Fibroblast of lung (primary cell): ENCODE measurements at regions not wholly inside any gene's neighbourhood (a gene's known extent, or its start where the extent isn't known, plus 50 kb on each side); places are given as distances from the start of the nearest gene placed in this dataset.

Experiments used
- DNase-seq, 2 donors: peaks; one replicate each; pipeline versions ENCODE4 v3.0.0 to v3.0.0-alpha.2; 2010; ENCODE audit warnings: low read depth in 2 of 2
- H2AFZ ChIP-seq: 2 replicates; pipeline ENCODE4 v1.5.1; 2012; ENCODE audit warnings: low read length, control low read depth, inconsistent platforms
- H3K27ac ChIP-seq: 2 replicates; pipeline ENCODE4 v1.5.1; 2011; ENCODE audit warnings: low read length, control low read depth; ENCODE audit not compliant: insufficient read depth
- H3K27me3 ChIP-seq: 2 replicates; pipeline ENCODE4 v1.5.1; 2011; ENCODE audit warnings: mild to moderate bottlenecking, low read length; ENCODE audit not compliant: control insufficient read depth, insufficient read depth
- H3K36me3 ChIP-seq: 2 replicates; pipeline ENCODE4 v1.5.1; 2011; ENCODE audit warnings: low read length; ENCODE audit not compliant: control insufficient read depth, insufficient read depth
- H3K4me1 ChIP-seq: 2 replicates; pipeline ENCODE4 v1.5.1; 2011; ENCODE audit warnings: low read length; ENCODE audit not compliant: control insufficient read depth, insufficient read depth; ENCODE audit errors: extremely low read depth
- H3K4me2 ChIP-seq: 2 replicates; pipeline ENCODE4 v1.5.1; 2011; ENCODE audit warnings: low read length, control low read depth; ENCODE audit not compliant: insufficient read depth; ENCODE audit errors: extremely low read depth
- H3K4me3 ChIP-seq, 4 experiments: fragments of 200-600 bp in 1 of 4; sonication (generic) in 1 of 4; replicated peaks in 1 of 4; 2 replicates each; pipeline ENCODE4 v1.5.1; 2011 to 2016; ENCODE audit warnings: low read length in 4 of 4, low read depth in 3 of 4, mild to moderate bottlenecking in 3 of 4, control low read depth in 2 of 4, inconsistent platforms in 1 of 4, mixed read lengths in 1 of 4; ENCODE audit not compliant: insufficient read depth in 1 of 4; ENCODE audit errors: control extremely low read depth in 1 of 4
- H3K79me2 ChIP-seq: 2 replicates; pipeline ENCODE4 v1.5.1; 2012; ENCODE audit warnings: mild to moderate bottlenecking, low read length, inconsistent platforms; ENCODE audit not compliant: control insufficient read depth, insufficient read depth
- H3K9ac ChIP-seq: 2 replicates; pipeline ENCODE4 v1.5.1; 2011; ENCODE audit warnings: mild to moderate bottlenecking, low read length, control low read depth; ENCODE audit not compliant: insufficient read depth
- H3K9me3 ChIP-seq: 2 replicates; pipeline ENCODE4 v1.5.1; 2012; ENCODE audit warnings: low read depth, low read length; ENCODE audit not compliant: control insufficient read depth, insufficient read depth
- H4K20me1 ChIP-seq: 2 replicates; pipeline ENCODE4 v1.5.1; 2011; ENCODE audit warnings: low read length; ENCODE audit not compliant: control insufficient read depth, insufficient read depth; ENCODE audit errors: extremely low read depth
- EZH2 ChIP-seq: IDR thresholded peaks from 2 replicates; pipeline ENCODE4 v1.5.1; 2012; ENCODE audit warnings: low read length, control low read depth, mild to moderate bottlenecking; ENCODE audit errors: missing control alignments
- TF ChIP-seq, protein P1 (sequence below), 2 donors: IDR thresholded peaks in 1 of 2; conservative IDR thresholded peaks in 1 of 2; 1 replicate in 1 of 2; 2 replicates in 1 of 2; pipeline ENCODE4 v1.5.1; 2011 to 2012; ENCODE audit warnings: low read length in 2 of 2, control low read depth in 1 of 2, inconsistent platforms in 1 of 2, low read depth in 1 of 2, mild to moderate bottlenecking in 1 of 2

DNA sequence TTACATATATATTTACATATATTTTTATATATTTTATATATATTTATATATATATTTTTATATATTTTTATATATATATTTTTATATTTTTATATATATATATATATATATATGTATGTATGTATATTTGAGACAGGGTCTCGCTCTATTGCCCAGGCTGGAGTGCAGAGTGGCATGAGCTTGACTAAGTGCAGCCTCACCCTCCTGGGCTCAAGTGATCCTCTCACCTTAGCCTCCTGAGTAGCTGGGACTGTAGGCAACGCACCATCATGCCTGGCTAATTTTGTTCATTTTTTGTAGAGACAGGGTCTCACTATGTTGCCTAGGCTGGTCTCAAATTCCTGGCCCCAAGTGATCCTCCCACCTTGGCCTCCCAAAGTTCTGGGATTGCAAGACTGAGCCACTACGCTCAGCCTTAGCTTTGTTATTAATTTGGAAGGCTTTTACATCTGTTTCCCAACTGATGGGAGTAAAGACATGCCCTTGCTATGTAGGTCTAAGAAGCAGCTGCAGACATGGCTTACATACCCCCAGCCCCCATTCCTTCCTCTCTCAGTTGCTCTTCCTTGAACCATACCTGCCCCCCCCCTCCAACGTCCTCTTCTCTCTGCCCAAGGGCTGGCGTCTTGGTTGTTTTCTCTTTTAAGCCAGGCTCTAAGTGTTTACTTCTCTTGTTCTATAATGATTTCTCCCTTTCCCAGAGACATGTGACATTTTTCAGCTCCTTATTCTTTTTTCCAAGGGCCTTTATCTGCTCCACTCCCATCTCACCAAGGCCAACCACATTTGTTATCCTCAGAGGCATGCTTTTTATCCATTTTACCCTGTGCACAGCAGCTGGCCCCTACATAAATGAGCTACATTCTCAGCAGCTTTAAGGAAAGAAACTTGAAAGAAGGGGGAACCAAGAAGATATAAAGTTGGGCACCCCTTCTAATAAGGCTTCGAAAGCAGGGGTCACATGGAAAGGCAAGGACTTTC is 64.2 kb upstream of the ATF7IP2 start:
- Histone ChIP-seq H4K20me1 (no peaks in the 10 kb centered on the region), H3K79me2 (no peaks in the 10 kb centered on the region), H3K27ac (no peak overlapping the region), H3K4me1 (no peaks in the 10 kb centered on the region), H3K9ac (no peak overlapping the region), H2AFZ (no peak overlapping the region), H3K4me3 (no peak overlapping the region), H3K9me3 (no peaks in the 10 kb centered on the region), H3K27me3 (no peaks in the 10 kb centered on the region), H3K36me3 (no peaks in the 10 kb centered on the region), H3K4me2 (no peak overlapping the region)
- DNase-seq = no peak
- TF ChIP-seq EZH2 = no peak
- TF ChIP-seq, protein P1, sequence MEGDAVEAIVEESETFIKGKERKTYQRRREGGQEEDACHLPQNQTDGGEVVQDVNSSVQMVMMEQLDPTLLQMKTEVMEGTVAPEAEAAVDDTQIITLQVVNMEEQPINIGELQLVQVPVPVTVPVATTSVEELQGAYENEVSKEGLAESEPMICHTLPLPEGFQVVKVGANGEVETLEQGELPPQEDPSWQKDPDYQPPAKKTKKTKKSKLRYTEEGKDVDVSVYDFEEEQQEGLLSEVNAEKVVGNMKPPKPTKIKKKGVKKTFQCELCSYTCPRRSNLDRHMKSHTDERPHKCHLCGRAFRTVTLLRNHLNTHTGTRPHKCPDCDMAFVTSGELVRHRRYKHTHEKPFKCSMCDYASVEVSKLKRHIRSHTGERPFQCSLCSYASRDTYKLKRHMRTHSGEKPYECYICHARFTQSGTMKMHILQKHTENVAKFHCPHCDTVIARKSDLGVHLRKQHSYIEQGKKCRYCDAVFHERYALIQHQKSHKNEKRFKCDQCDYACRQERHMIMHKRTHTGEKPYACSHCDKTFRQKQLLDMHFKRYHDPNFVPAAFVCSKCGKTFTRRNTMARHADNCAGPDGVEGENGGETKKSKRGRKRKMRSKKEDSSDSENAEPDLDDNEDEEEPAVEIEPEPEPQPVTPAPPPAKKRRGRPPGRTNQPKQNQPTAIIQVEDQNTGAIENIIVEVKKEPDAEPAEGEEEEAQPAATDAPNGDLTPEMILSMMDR (conservative IDR thresholded peaks at IDR 0.05 in 1 of 2, IDR thresholded peaks at IDR 0.05 in 1 of 2; ENCODE audit: low read depth in 1 of 2, low read length in 2 of 2) = no peak

GRCh38 chr16:10322723-10323527 is 62.9 kb upstream of the ATF7IP2 start:
- Histone ChIP-seq H3K4me2 (no peak overlapping the region), H2AFZ (no peak overlapping the region), H3K36me3 (no peaks in the 10 kb centered on the region), H3K27ac (no peak overlapping the region), H3K4me3 (no peak overlapping the region), H3K79me2 (no peaks in the 10 kb centered on the region), H4K20me1 (no peaks in the 10 kb centered on the region), H3K27me3 (no peaks in the 10 kb centered on the region), H3K9ac (no peak overlapping the region), H3K4me1 (no peaks in the 10 kb centered on the region), H3K9me3 (no peaks in the 10 kb centered on the region)
- DNase-seq = no peak
- no peak for TF ChIP-seq EZH2
- TF ChIP-seq, protein P1 (conservative IDR thresholded peaks at IDR 0.05 in 1 of 2, IDR thresholded peaks at IDR 0.05 in 1 of 2; ENCODE audit: low read depth in 1 of 2, low read length in 2 of 2) = no peak

DNA sequence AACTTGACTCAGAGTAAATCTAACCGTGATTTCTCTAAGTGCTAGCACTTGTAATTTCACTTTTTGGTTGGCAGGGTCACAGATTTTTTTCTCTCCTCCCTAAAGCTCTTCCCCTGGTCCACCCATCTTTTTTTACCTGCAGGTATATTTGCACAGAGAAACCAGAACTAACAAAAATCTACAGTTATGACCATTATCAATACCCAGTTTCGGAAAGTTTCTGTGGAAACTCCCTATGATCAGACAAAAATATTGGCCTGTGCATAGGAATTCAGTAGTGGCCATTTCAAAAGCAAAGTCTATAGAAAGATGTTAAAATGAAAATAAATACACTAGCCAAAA is 62.4 kb upstream of the ATF7IP2 start:
- Histone ChIP-seq H3K4me2 (no peak overlapping the region), H3K9ac (no peak overlapping the region), H3K27me3 (no peaks in the 10 kb centered on the region), H3K4me1 (no peaks in the 10 kb centered on the region), H3K27ac (no peak overlapping the region), H3K4me3 (no peak overlapping the region), H3K9me3 (no peaks in the 10 kb centered on the region), H3K79me2 (no peaks in the 10 kb centered on the region), H4K20me1 (no peaks in the 10 kb centered on the region), H2AFZ (no peak overlapping the region), H3K36me3 (no peaks in the 10 kb centered on the region)
- DNase-seq = no peak
- no peak for TF ChIP-seq EZH2
- TF ChIP-seq, protein P1 (conservative IDR thresholded peaks at IDR 0.05 in 1 of 2, IDR thresholded peaks at IDR 0.05 in 1 of 2; ENCODE audit: low read depth in 1 of 2, low read length in 2 of 2) = no peak
